Lung (tissue), 11 donors: ENCODE measurements at regions not wholly inside any gene's neighbourhood (a gene's known extent, or its start where the extent isn't known, plus 50 kb on each side); places are given as distances from the start of the nearest gene placed in this dataset.

Source experiments
- ATAC-seq: fragments of 200-7000 bp; cut with Tn5 transposase; one replicate; pipeline ENCODE4 v1.9.1; 2020; ENCODE audit warnings: moderate number of reproducible peaks; ENCODE audit not compliant: insufficient read depth, low FRiP score
- DNase-seq, 3 donors: peaks; one replicate each; pipeline ENCODE4 v3.0.0-alpha.2; 2013 to 2017
- H3K27ac ChIP-seq, 2 donors: one replicate each; pipeline ENCODE4 v1.5.1; 2013; ENCODE audit warnings: mild to moderate bottlenecking in 2 of 2, moderate library complexity in 2 of 2, control low read depth in 1 of 2, inconsistent platforms in 1 of 2, low read depth in 1 of 2, low read length in 1 of 2
- H3K27me3 ChIP-seq, 3 donors: one replicate each; pipeline ENCODE4 v1.5.1; 2013; ENCODE audit warnings: low read length in 2 of 3; ENCODE audit not compliant: control insufficient read depth in 3 of 3, insufficient read depth in 3 of 3
- H3K36me3 ChIP-seq, 4 donors: one replicate each; pipeline ENCODE4 v1.5.1; 2013; ENCODE audit warnings: low read length in 4 of 4, mild to moderate bottlenecking in 1 of 4, moderate library complexity in 1 of 4; ENCODE audit not compliant: control insufficient read depth in 4 of 4, insufficient read depth in 4 of 4
- H3K4me1 ChIP-seq, 5 donors: one replicate each; pipeline ENCODE4 v1.5.1; 2013; ENCODE audit warnings: low read length in 5 of 5, mild to moderate bottlenecking in 2 of 5, moderate library complexity in 1 of 5; ENCODE audit not compliant: control insufficient read depth in 5 of 5, insufficient read depth in 5 of 5
- H3K4me3 ChIP-seq: one replicate; pipeline ENCODE4 v1.5.1; 2013; ENCODE audit warnings: mild to moderate bottlenecking, control low read depth, moderate library complexity
- H3K9ac ChIP-seq, 2 donors: one replicate each; pipeline ENCODE4 v1.5.1; 2013; ENCODE audit warnings: low read length in 2 of 2, control low read depth in 1 of 2; ENCODE audit not compliant: insufficient read depth in 1 of 2
- H3K9me3 ChIP-seq, 4 donors: one replicate each; pipeline ENCODE4 v1.5.1; 2013; ENCODE audit warnings: low read length in 3 of 4, mild to moderate bottlenecking in 1 of 4, moderate library complexity in 1 of 4; ENCODE audit not compliant: control insufficient read depth in 4 of 4, insufficient read depth in 3 of 4
- WGBS, 2 donors: extraction: QIAGEN DNeasy Blood & Tissue Kit; methylation state at CpG; one replicate each; pipeline ENCODE4 v1.1.7; 2013; 5-methylcytosine and 5-hydroxymethylcytosine counted together
- TF ChIP-seq, protein P1 (sequence below): IDR thresholded peaks from 2 replicates; pipeline ENCODE4 v1.5.1; 2012; ENCODE audit warnings: mild to moderate bottlenecking; ENCODE audit errors: control extremely low read depth, extremely low read depth
- donor health status: control.
- donor health status: control.
- donor health status: Bipolar disorder and iron deficiency.
- donor health status: healthy.
- donor health status: DM: yes; HTN: yes; CAD: no.

DNA sequence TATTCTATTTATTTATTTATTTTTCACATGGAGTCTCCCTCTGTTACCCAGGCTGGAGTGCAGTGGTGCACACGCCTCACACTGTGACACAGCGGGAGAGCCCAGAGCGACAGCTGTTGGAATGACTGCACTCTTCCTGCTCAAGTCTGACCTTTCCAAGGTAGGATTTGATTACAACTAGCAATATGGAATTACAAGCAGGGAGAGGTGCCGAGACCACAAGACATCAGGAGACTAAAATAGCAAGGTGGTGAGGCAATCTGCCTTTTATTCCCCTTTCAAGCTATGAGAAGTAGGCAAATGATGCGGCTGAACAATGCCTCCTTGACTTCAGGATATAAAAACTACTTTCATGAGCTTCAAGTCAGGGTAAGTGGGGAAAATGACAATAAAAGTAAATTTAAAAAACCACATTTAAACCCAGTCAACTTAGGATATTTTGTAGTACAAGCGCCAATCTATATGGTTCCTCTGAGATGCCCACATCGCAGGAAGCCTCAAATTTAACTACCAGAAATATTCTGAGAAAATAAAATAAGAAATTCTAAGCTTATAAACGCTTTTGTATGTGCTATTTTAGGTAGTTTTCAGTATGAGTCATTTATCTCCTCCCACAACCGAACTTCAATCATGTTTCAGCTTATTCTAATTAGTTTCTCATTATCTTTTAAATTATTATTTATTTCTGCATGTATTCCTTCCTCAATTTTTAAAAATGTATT lies 146.9 kb upstream of the SGK1 start:
- no peaks in the 10 kb centered on the region for H3K27me3 ChIP-seq
- no peak for DNase-seq
- no peak overlapping the region for H3K4me3 ChIP-seq
- no peak for ATAC-seq
- H3K36me3 ChIP-seq, result no peaks in the 10 kb centered on the region
- no peak overlapping the region for H3K9ac ChIP-seq
- 85 to 86% methylated on average over 9 of the region's 9 CpGs for WGBS, 2 donors
- TF ChIP-seq, protein P1, sequence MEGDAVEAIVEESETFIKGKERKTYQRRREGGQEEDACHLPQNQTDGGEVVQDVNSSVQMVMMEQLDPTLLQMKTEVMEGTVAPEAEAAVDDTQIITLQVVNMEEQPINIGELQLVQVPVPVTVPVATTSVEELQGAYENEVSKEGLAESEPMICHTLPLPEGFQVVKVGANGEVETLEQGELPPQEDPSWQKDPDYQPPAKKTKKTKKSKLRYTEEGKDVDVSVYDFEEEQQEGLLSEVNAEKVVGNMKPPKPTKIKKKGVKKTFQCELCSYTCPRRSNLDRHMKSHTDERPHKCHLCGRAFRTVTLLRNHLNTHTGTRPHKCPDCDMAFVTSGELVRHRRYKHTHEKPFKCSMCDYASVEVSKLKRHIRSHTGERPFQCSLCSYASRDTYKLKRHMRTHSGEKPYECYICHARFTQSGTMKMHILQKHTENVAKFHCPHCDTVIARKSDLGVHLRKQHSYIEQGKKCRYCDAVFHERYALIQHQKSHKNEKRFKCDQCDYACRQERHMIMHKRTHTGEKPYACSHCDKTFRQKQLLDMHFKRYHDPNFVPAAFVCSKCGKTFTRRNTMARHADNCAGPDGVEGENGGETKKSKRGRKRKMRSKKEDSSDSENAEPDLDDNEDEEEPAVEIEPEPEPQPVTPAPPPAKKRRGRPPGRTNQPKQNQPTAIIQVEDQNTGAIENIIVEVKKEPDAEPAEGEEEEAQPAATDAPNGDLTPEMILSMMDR, result no peak
- peaks cover 0 to 8% (median 0%) of the 10 kb centered on the region in 5 donors for H3K4me1 ChIP-seq
- no peaks in the 10 kb centered on the region for H3K9me3 ChIP-seq
- no peak overlapping the region for H3K27ac ChIP-seq

DNA sequence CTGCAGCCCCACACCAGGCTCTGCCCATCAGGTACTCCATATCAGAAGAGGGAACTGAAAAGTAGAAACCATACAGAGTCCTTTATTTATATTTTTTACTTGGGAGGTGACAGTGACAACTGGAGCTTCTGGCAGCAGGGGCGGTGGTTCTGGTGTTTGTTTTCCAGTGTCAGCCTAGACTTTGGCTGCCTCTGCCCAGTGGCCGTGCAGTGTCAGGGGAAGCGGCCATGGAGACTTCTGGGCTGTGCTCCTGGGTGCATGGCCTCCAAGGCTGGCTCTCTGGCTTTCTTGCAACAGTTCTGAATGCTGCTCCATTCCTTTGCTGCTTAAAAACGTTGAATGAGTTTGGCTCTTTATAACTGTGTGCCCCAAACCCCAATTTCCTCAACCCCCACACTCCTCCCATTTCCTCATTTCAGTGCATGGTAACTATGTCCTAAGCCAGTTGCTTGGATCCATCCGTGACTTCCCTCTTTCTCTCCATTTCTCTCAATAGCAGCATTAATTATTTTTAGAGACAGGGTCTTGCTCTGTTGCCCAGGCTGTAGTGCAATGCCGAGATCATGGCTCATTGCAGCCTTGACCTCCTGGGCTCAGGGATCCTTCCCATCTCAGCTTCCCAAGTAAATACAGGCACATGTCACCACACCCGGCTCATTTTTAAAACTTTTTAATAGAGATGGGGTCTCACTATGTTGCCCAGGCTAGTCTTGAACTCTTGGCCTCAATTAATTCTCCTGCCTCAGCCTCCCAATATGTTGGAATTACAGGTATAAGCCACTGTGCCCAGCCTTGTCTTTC lies 141.1 kb upstream of the SGK1 start:
- no peaks in the 10 kb centered on the region for H3K36me3 ChIP-seq
- WGBS, 2 donors, result 60 to 73% methylated on average over 7 of the region's 7 CpGs
- peaks cover 0 to 2% (median 0%) of the 10 kb centered on the region in 5 donors for H3K4me1 ChIP-seq
- TF ChIP-seq, protein P1, result no peak
- DNase-seq (no peak), ATAC-seq (no peak)
- no peak overlapping the region for H3K27ac ChIP-seq
- no peak overlapping the region for H3K9ac ChIP-seq
- no peaks in the 10 kb centered on the region for H3K9me3 ChIP-seq
- no peaks in the 10 kb centered on the region for H3K27me3 ChIP-seq
- H3K4me3 ChIP-seq, result no peak overlapping the region

DNA sequence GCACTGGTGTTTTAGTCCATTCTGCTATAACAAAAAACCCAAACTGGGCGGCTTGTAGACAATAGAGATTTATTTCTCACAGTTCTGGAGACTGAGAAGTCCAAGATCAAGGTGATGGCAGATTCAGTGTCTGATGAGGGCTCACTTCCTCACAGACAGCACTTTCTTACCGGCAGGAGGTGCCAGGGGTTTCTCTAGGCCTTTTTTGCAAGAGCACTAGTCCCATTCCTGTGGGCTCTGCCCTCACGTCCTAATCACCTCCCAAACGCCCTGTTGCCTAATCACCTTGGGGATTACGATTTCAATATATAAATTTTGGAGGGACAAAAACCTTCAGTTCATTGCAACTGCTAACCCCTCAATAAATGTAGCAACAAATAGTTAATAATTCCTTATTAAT lies 140.0 kb upstream of the SGK1 start:
- no peak overlapping the region for H3K27ac ChIP-seq
- H3K4me1 ChIP-seq, result peaks cover 0 to 2% (median 0%) of the 10 kb centered on the region in 5 donors
- no peak overlapping the region for H3K4me3 ChIP-seq
- TF ChIP-seq, protein P1, result no peak
- DNase-seq (no peak), ATAC-seq (no peak)
- no peaks in the 10 kb centered on the region for H3K9me3 ChIP-seq
- H3K27me3 ChIP-seq, result no peaks in the 10 kb centered on the region
- H3K36me3 ChIP-seq, result no peaks in the 10 kb centered on the region
- no peak overlapping the region for H3K9ac ChIP-seq
- 68 to 79% methylated on average over 5 of the region's 5 CpGs for WGBS, 2 donors
